PC-9 (cell line): ENCODE measurements at regions not wholly inside any gene's neighbourhood (a gene's known extent, or its start where the extent isn't known, plus 50 kb on each side); places are given as distances from the start of the nearest gene placed in this dataset.

Experiments used
- CTCF ChIP-seq: fragments of 200-600 bp; sonication (generic); conservative IDR thresholded peaks from 2 replicates; pipeline ENCODE4 v1.6.1; 2017; ENCODE audit warnings: mixed run types, antibody characterized with exemption, mild to moderate bottlenecking, moderate library complexity
- EZH2 ChIP-seq: fragments of 200-600 bp; sonication (generic); IDR thresholded peaks from 2 replicates; pipeline ENCODE4 v1.8.0; 2017; ENCODE audit warnings: antibody characterized with exemption, low read depth

- TF ChIP-seq CTCF (no peak), EZH2 (no peak)
Measured at GRCh38 chr4:133812236-133812635, 389.4 kb downstream of the PABPC4L start.
